ENCODE measurements at regions not wholly inside any gene's neighbourhood (a gene's known extent, or its start where the extent isn't known, plus 50 kb on each side); places are given as distances from the start of the nearest gene placed in this dataset.

- no peak for TF ChIP-seq POLR2A (IDR thresholded peaks at IDR 0.05)
- no peak for TF ChIP-seq CTCF (IDR thresholded peaks at IDR 0.05)
Measured at GRCh38 chr4:115360431-115360830, 247.0 kb upstream of the NDST4 start.

Measured in sigmoid colon (tissue), 3 donors.